ENCODE measurements at regions not wholly inside any gene's neighbourhood (a gene's known extent, or its start where the extent isn't known, plus 50 kb on each side); places are given as distances from the start of the nearest gene placed in this dataset.

DNA sequence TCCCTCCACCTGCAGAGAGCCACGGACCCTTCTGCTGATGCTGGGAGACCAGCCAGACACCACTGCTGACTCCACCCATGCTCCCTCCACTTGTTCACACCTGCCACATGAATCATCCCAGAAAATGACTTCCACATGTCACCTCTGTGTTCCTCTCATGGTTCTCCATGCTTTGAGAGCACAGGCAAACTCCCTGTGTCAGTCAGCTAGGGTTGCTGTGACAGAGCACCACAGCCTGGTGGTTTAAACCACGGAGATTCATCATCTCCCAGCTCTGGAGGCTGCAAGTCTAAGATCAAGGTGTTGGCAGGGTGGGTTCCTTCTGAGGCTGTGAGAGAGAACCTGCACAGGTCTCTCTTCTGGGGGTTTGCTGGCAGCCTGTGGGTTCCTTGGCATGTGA lies 381.4 kb downstream of the GADD45G start:
- Histone ChIP-seq H3K4me1 (ENCODE audit: control insufficient read depth, insufficient read depth, low read length) (no peaks in the 10 kb centered on the region), H3K9ac (ENCODE audit: low read depth, low read length) (no peak overlapping the region), H3K4me3 (ENCODE audit: low read depth, low read length) (no peak overlapping the region), H3K9me3 (ENCODE audit: control insufficient read depth, insufficient read depth, low read length) (peaks cover 4% of the 10 kb centered on the region), H3K36me3 (ENCODE audit: control insufficient read depth, insufficient read depth, low read length) (no peaks in the 10 kb centered on the region), H3K27me3 (ENCODE audit: control insufficient read depth, insufficient read depth, low read length) (no peaks in the 10 kb centered on the region)

DNA sequence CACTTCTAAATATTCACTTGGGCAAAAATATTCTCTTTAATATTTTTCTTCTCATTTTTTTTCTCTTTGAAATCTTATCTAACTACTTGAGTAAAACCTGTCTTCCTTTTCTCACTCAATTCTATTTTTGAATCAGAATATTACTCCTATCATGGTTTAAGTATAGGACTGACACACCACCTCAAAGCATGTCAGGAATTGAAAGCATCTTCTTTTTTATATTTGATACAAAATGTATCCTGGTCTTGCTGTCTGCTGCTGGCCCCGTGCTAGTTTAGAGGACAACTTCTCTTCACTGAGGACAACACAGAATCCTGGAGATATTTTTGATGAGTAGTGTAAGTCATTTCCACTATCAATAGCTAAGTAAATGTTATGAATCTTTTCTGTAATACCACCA lies 383.6 kb downstream of the GADD45G start:
- Histone ChIP-seq H3K36me3 (ENCODE audit: control insufficient read depth, insufficient read depth, low read length) (no peaks in the 10 kb centered on the region), H3K27me3 (ENCODE audit: control insufficient read depth, insufficient read depth, low read length) (no peaks in the 10 kb centered on the region), H3K4me3 (ENCODE audit: low read depth, low read length) (no peak overlapping the region), H3K9ac (ENCODE audit: low read depth, low read length) (no peak overlapping the region), H3K9me3 (ENCODE audit: control insufficient read depth, insufficient read depth, low read length) (peaks cover 4% of the 10 kb centered on the region), H3K4me1 (ENCODE audit: control insufficient read depth, insufficient read depth, low read length) (no peaks in the 10 kb centered on the region)

DNA sequence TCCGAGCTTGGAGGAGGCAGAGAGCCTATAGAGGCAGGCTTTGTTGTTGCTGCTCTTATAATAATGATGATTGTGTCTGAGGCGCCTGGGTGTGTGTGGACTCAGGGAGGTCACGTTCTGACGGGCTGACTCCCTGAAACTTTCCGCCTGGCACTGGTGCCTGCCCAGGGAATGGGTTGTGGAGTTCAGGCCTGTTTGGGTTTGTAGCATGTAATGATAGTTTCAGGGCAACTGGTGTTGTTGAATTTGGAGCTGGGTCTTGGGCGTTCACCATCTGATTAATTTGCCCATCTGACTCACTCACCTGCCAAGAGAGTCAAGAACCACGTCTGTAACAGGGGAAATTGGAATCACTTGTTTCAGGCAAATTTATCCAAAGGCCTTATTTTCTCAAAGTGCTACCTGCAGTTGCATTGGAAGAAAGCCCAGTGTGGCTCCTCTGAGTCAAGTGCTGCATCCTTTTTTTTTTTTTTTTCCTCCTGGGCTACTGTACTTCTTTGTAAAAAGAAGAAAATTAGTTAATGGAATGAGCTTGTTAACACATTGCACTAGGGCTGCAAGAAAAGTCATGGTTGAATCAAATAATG lies 386.5 kb downstream of the GADD45G start:
- Histone ChIP-seq H3K4me1 (ENCODE audit: control insufficient read depth, insufficient read depth, low read length) (peaks cover 3% of the 10 kb centered on the region), H3K27me3 (ENCODE audit: control insufficient read depth, insufficient read depth, low read length) (no peaks in the 10 kb centered on the region), H3K9me3 (ENCODE audit: control insufficient read depth, insufficient read depth, low read length) (peaks cover 4% of the 10 kb centered on the region), H3K36me3 (ENCODE audit: control insufficient read depth, insufficient read depth, low read length) (no peaks in the 10 kb centered on the region), H3K9ac (ENCODE audit: low read depth, low read length) (no peak overlapping the region), H3K4me3 (ENCODE audit: low read depth, low read length) (no peak overlapping the region)

GRCh38 chr9:89992326-89993198 lies 387.8 kb downstream of the GADD45G start:
- Histone ChIP-seq H3K4me1 (ENCODE audit: control insufficient read depth, insufficient read depth, low read length) (peaks cover 3% of the 10 kb centered on the region), H3K9me3 (ENCODE audit: control insufficient read depth, insufficient read depth, low read length) (peaks cover 4% of the 10 kb centered on the region), H3K27me3 (ENCODE audit: control insufficient read depth, insufficient read depth, low read length) (no peaks in the 10 kb centered on the region), H3K9ac (ENCODE audit: low read depth, low read length) (no peak overlapping the region), H3K36me3 (ENCODE audit: control insufficient read depth, insufficient read depth, low read length) (no peaks in the 10 kb centered on the region), H3K4me3 (ENCODE audit: low read depth, low read length) (no peak overlapping the region)

DNA sequence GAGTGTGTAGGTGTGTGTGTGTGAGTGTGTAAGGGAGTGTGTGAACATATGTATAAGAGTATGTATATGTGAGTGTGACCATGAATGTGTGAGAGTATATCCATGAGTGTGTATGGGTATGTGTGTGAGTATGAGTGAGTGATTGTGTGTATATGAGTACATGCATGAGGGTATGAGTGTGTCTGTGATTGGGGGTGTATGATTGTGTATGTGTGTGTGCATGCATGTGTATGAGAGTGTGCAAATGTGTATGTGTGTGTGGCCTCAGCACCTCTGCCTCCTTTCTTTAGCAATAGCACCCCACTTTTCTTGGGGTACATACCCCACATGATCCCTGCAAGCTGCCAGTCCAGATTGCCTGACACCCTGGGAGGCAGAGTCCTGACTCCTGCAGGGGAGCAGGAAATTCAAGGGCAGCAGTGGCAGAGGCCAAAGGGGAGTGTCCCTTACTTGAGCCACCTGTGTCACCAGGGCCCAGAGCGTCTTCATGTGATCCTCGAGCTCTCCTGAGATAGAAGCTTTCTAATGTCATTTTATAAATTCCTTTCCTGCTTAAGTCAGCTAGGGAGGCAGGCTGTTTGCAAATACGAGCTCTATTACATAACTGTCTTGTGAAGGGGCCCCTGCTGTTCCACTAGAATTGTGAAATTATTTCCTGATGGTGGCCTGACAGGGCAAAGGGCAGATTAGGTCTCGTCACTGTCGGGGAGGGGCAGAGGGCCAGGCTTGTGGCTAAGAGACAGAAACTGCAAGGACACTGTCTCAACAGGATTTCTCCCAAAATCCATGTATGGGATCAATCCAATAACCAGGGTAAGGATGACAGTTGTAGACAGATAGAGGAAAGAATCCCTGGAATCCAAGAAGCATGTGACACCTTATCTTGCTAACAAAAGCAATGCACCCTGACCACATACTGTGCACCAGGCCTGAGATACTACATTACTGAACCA lies 389.1 kb downstream of the GADD45G start:
- peaks cover 3% of the 10 kb centered on the region for H3K4me1 ChIP-seq (ENCODE audit: control insufficient read depth, insufficient read depth, low read length)
- no peak overlapping the region for H3K4me3 ChIP-seq (ENCODE audit: low read depth, low read length)
- peaks cover 4% of the 10 kb centered on the region for H3K9me3 ChIP-seq (ENCODE audit: control insufficient read depth, insufficient read depth, low read length)
- no peak overlapping the region for H3K9ac ChIP-seq (ENCODE audit: low read depth, low read length)
- no peaks in the 10 kb centered on the region for H3K27me3 ChIP-seq (ENCODE audit: control insufficient read depth, insufficient read depth, low read length)
- H3K36me3 ChIP-seq (ENCODE audit: control insufficient read depth, insufficient read depth, low read length): no peaks in the 10 kb centered on the region

DNA sequence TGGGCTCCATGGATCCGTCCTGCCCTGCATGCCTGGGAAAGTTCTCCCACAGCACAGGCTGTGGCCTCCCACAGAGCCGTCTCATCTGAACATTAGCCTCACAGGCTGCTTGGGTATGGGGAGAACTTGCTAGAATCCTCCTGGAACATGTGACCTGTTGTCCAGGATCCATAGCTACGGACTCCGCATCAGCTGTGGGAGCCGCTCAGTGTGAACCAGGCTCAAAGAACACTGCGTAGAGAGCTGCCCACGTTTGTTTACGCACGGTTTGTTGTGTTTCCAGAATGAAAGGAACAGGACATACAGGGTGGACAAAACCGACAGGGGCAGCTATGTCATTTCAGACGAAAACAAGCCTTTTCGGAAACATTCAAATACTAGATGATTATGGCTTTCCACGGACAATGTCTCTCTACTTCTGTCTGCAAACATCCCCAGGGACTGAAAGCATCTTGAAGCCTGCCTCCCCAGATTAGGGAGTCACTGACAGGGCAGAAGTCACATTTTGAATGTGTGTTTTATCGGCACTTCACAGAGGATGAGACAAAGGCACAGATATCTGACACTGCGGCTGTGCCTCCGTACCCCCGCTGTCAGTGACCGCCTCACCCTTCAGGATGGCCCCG lies 390.3 kb downstream of the GADD45G start:
- Histone ChIP-seq H3K9ac (ENCODE audit: low read depth, low read length) (no peak overlapping the region), H3K4me1 (ENCODE audit: control insufficient read depth, insufficient read depth, low read length) (peaks cover 3% of the 10 kb centered on the region), H3K36me3 (ENCODE audit: control insufficient read depth, insufficient read depth, low read length) (no peaks in the 10 kb centered on the region)

DNA sequence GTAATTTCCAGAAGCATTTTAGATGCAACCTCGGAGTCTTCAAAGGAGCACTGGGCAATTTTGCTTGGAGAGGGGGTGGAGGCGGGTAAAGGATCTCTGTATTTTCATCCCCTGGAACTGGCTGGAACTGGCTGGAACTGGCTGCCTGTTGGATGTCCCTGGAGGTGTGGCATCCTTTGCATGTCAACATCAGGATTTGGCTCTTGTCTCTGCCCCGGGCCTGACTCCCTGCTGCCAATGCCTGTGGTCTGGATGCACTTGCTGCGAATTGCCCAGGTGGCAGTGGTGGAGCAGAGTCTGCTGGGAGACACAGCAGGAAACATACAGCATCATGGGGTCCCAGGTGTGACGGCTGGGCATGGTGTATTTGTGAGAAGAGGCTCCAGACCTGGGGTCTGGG lies 391.3 kb downstream of the GADD45G start:
- H3K9me3 ChIP-seq (ENCODE audit: control insufficient read depth, insufficient read depth, low read length): no peaks in the 10 kb centered on the region
- no peak overlapping the region for H3K4me3 ChIP-seq (ENCODE audit: low read depth, low read length)
- H3K9ac ChIP-seq (ENCODE audit: low read depth, low read length): no peak overlapping the region
- H3K36me3 ChIP-seq (ENCODE audit: control insufficient read depth, insufficient read depth, low read length): no peaks in the 10 kb centered on the region
- no peaks in the 10 kb centered on the region for H3K27me3 ChIP-seq (ENCODE audit: control insufficient read depth, insufficient read depth, low read length)
- peaks cover 3% of the 10 kb centered on the region for H3K4me1 ChIP-seq (ENCODE audit: control insufficient read depth, insufficient read depth, low read length)

More for the DNA sequence above, 390.3 kb downstream of the GADD45G start:
- peaks cover 4% of the 10 kb centered on the region for H3K9me3 ChIP-seq (ENCODE audit: control insufficient read depth, insufficient read depth, low read length)
- no peaks in the 10 kb centered on the region for H3K27me3 ChIP-seq (ENCODE audit: control insufficient read depth, insufficient read depth, low read length)
- H3K4me3 ChIP-seq (ENCODE audit: low read depth, low read length): no peak overlapping the region

GRCh38 chr9:89996773-89997172 lies 392.0 kb downstream of the GADD45G start:
- Histone ChIP-seq H3K36me3 (ENCODE audit: control insufficient read depth, insufficient read depth, low read length) (no peaks in the 10 kb centered on the region), H3K9ac (ENCODE audit: low read depth, low read length) (no peak overlapping the region), H3K4me1 (ENCODE audit: control insufficient read depth, insufficient read depth, low read length) (peaks cover 3% of the 10 kb centered on the region), H3K27me3 (ENCODE audit: control insufficient read depth, insufficient read depth, low read length) (no peaks in the 10 kb centered on the region), H3K9me3 (ENCODE audit: control insufficient read depth, insufficient read depth, low read length) (no peaks in the 10 kb centered on the region), H3K4me3 (ENCODE audit: low read depth, low read length) (no peak overlapping the region)

- no peaks in the 10 kb centered on the region for H3K27me3 ChIP-seq (ENCODE audit: control insufficient read depth, insufficient read depth, low read length)
- no peaks in the 10 kb centered on the region for H3K9me3 ChIP-seq (ENCODE audit: control insufficient read depth, insufficient read depth, low read length)
- no peak overlapping the region for H3K4me3 ChIP-seq (ENCODE audit: low read depth, low read length)
- no peak overlapping the region for H3K9ac ChIP-seq (ENCODE audit: low read depth, low read length)
- H3K36me3 ChIP-seq (ENCODE audit: control insufficient read depth, insufficient read depth, low read length): no peaks in the 10 kb centered on the region
- H3K4me1 ChIP-seq (ENCODE audit: control insufficient read depth, insufficient read depth, low read length): peaks cover 3% of the 10 kb centered on the region
Measured at GRCh38 chr9:89998633-89999032, 393.8 kb downstream of the GADD45G start.

DNA sequence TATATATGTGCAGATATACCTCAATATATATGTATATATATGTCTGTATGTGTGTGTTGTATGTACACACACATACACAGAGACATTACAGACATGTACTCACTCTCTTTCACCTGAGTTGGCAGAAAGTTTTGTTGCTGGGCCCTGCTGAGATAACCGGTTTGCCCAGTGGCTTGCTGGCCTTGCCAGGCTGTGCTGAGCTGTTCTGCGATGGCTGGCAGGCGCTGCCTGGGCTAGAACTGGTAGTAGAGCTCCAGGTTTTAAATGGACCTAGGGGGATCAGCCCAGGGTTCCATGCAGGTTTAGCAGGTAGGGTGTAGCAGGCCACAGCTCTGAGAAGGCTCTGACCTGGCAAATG lies 394.3 kb downstream of the GADD45G start:
- H3K36me3 ChIP-seq (ENCODE audit: control insufficient read depth, insufficient read depth, low read length): no peaks in the 10 kb centered on the region
- H3K9me3 ChIP-seq (ENCODE audit: control insufficient read depth, insufficient read depth, low read length): no peaks in the 10 kb centered on the region
- no peak overlapping the region for H3K4me3 ChIP-seq (ENCODE audit: low read depth, low read length)
- H3K4me1 ChIP-seq (ENCODE audit: control insufficient read depth, insufficient read depth, low read length): peaks cover 3% of the 10 kb centered on the region
- H3K9ac ChIP-seq (ENCODE audit: low read depth, low read length): no peak overlapping the region
- no peaks in the 10 kb centered on the region for H3K27me3 ChIP-seq (ENCODE audit: control insufficient read depth, insufficient read depth, low read length)
